ENCODE measurements at regions not wholly inside any gene's neighbourhood (a gene's known extent, or its start where the extent isn't known, plus 50 kb on each side); places are given as distances from the start of the nearest gene placed in this dataset.

- DNase-seq (ENCODE audit: missing footprints) (no peak), ATAC-seq (no peak)
- intact Hi-C loops (cut with DNase I) = no loop called here
Observed at GRCh38 chr18:67618061-67618460, 101.5 kb upstream of the DSEL start.

- intact Hi-C loops (cut with DNase I) = no loop called here
- no peak for DNase-seq (ENCODE audit: missing footprints)
- no peak for ATAC-seq
Observed at GRCh38 chr18:67615876-67616275, 99.4 kb upstream of the DSEL start.

- ATAC-seq (no peak), DNase-seq (ENCODE audit: missing footprints) (no peak)
- intact Hi-C loops (cut with DNase I) = no loop called here
Observed at GRCh38 chr18:67613731-67614130, 97.2 kb upstream of the DSEL start.

GRCh38 chr18:67612281-67612680 lies 95.8 kb upstream of the DSEL start:
- ATAC-seq (no peak), DNase-seq (ENCODE audit: missing footprints) (no peak)
- intact Hi-C loops (cut with DNase I) = no loop called here

- ATAC-seq (no peak), DNase-seq (ENCODE audit: missing footprints) (no peak)
- intact Hi-C loops (cut with DNase I) = no loop called here
Observed at GRCh38 chr18:67608615-67609273, 92.2 kb upstream of the DSEL start.

- no peak for ATAC-seq
- intact Hi-C loops (cut with DNase I) = no loop called here
Observed at GRCh38 chr18:67608191-67608590, 91.7 kb upstream of the DSEL start.

GRCh38 chr18:67600181-67601180 lies 84.0 kb upstream of the DSEL start:
- ATAC-seq (no peak), DNase-seq (ENCODE audit: missing footprints) (no peak)
- intact Hi-C loops (cut with DNase I) = no loop called here

More at GRCh38 chr18:67608191-67608590, 91.7 kb upstream of the DSEL start:
- DNase-seq (ENCODE audit: missing footprints) = no peak

GRCh38 chr18:67599277-67599676 lies 82.8 kb upstream of the DSEL start:
- DNase-seq (ENCODE audit: missing footprints) (no peak), ATAC-seq (no peak)
- intact Hi-C loops (cut with DNase I) = no loop called here

- no peak for ATAC-seq
- no peak for DNase-seq (ENCODE audit: missing footprints)
- intact Hi-C loops (cut with DNase I) = no loop called here
Observed at GRCh38 chr18:67597759-67598158, 81.2 kb upstream of the DSEL start.

- no peak for ATAC-seq
- intact Hi-C loops (cut with DNase I) = no loop called here
- DNase-seq (ENCODE audit: missing footprints) = no peak
Observed at GRCh38 chr18:67596003-67596402, 79.5 kb upstream of the DSEL start.

- no peak for DNase-seq (ENCODE audit: missing footprints)
Observed at GRCh38 chr18:67590571-67591141, 74.1 kb upstream of the DSEL start.

GRCh38 chr18:67589325-67589724 lies 72.8 kb upstream of the DSEL start:
- ATAC-seq = no peak
- intact Hi-C loops (cut with DNase I) = no loop called here
- no peak for DNase-seq (ENCODE audit: missing footprints)

More at GRCh38 chr18:67590571-67591141, 74.1 kb upstream of the DSEL start:
- ATAC-seq = no peak
- intact Hi-C loops (cut with DNase I) = no loop called here

GRCh38 chr18:67586101-67586500 lies 69.6 kb upstream of the DSEL start:
- intact Hi-C loops (cut with DNase I) = no loop called here
- ATAC-seq = no peak

GRCh38 chr18:67583621-67584020 lies 67.1 kb upstream of the DSEL start:
- ATAC-seq (no peak), DNase-seq (ENCODE audit: missing footprints) (no peak)
- intact Hi-C loops (cut with DNase I) = no loop called here

More at GRCh38 chr18:67586101-67586500, 69.6 kb upstream of the DSEL start:
- DNase-seq (ENCODE audit: missing footprints) = no peak

- DNase-seq (ENCODE audit: missing footprints) (no peak), ATAC-seq (no peak)
- intact Hi-C loops (cut with DNase I) = no loop called here
Observed at GRCh38 chr18:67582488-67582887, 66.0 kb upstream of the DSEL start.

- ATAC-seq (no peak), DNase-seq (ENCODE audit: missing footprints) (no peak)
- intact Hi-C loops (cut with DNase I) = no loop called here
Observed at GRCh38 chr18:67581178-67581577, 64.7 kb upstream of the DSEL start.

GRCh38 chr18:67577386-67577785 lies 60.9 kb upstream of the DSEL start:
- DNase-seq (ENCODE audit: missing footprints) (no peak), ATAC-seq (no peak)
- intact Hi-C loops (cut with DNase I) = no loop called here

GRCh38 chr18:67574749-67575148 lies 58.2 kb upstream of the DSEL start:
- ATAC-seq (no peak), DNase-seq (ENCODE audit: missing footprints) (no peak)
- intact Hi-C loops (cut with DNase I) = no loop called here

- DNase-seq (ENCODE audit: missing footprints) = no peak
- no peak for ATAC-seq
- intact Hi-C loops (cut with DNase I) = no loop called here
Observed at GRCh38 chr18:67568166-67568565, 51.6 kb upstream of the DSEL start.
